ENCODE measurements at regions not wholly inside any gene's neighbourhood (a gene's known extent, or its start where the extent isn't known, plus 50 kb on each side); places are given as distances from the start of the nearest gene placed in this dataset.

DNA sequence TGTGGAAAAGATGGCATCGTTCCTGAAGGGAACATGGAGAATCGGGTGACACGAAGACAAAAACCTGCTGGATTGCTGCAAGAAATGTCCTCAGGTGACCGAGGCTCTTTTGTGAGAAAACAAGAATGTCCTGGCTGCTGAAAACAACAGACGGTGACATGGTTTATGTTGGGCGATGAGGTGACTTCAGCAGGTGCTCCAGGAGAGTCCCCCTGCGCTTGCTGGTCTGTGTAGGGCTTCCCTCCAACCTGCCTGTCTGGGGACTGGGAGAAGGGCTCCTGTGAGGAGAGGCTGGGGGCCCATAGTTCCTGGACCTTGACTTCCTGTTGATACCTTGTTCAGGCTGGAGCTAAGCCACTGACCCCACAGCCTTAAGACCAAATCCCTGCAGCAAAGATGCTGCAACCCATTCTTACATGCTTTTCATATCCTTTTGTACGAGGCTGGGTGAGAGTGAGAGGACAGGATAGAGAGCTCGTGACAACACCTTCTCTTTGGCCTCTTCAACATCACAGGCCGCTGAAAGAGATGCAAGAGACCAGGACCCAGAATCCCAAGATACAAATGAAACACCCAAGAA lies 134.8 kb downstream of the CD83 start:
- TF ChIP-seq FOSL1 (CRISPR knock-in tag; IDR thresholded peaks at IDR 0.05; ENCODE audit: borderline replicate concordance): no peak
- no peak for TF ChIP-seq NR2F6 (IDR thresholded peaks at IDR 0.05)
- no peak for TF ChIP-seq NR2F6 (CRISPR knock-in tag; IDR thresholded peaks at IDR 0.05)
- TF ChIP-seq MAFK (conservative IDR thresholded peaks at IDR 0.05 in 1 of 2, IDR thresholded peaks at IDR 0.05 in 1 of 2; ENCODE audit: low read length in 2 of 2): no peak
- TF ChIP-seq, protein P1, sequence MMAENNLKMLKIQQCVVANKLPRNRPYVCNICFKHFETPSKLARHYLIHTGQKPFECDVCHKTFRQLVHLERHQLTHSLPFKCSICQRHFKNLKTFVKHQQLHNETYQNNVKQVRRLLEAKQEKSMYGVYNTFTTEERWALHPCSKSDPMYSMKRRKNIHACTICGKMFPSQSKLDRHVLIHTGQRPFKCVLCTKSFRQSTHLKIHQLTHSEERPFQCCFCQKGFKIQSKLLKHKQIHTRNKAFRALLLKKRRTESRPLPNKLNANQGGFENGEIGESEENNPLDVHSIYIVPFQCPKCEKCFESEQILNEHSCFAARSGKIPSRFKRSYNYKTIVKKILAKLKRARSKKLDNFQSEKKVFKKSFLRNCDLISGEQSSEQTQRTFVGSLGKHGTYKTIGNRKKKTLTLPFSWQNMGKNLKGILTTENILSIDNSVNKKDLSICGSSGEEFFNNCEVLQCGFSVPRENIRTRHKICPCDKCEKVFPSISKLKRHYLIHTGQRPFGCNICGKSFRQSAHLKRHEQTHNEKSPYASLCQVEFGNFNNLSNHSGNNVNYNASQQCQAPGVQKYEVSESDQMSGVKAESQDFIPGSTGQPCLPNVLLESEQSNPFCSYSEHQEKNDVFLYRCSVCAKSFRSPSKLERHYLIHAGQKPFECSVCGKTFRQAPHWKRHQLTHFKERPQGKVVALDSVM (CRISPR knock-in tag; IDR thresholded peaks at IDR 0.05): no peak
- no peak for TF ChIP-seq ATM (IDR thresholded peaks at IDR 0.05; ENCODE audit: borderline replicate concordance)
- TF ChIP-seq MBNL3 (CRISPR knock-in tag; conservative IDR thresholded peaks at IDR 0.05): no peak
- TF ChIP-seq UBTF (CRISPR knock-in tag; IDR thresholded peaks at IDR 0.05): no peak
- TF ChIP-seq ZNF629 (CRISPR knock-in tag; conservative IDR thresholded peaks at IDR 0.05): no peak
- TF ChIP-seq ETV6 (CRISPR knock-in tag; conservative IDR thresholded peaks at IDR 0.05): no peak

All from HepG2 (cell line).